Endothelial cell of umbilical vein (primary cell): ENCODE measurements at regions not wholly inside any gene's neighbourhood (a gene's known extent, or its start where the extent isn't known, plus 50 kb on each side); places are given as distances from the start of the nearest gene placed in this dataset.

Experiments
- BruUV-seq: library from RNA; stranded (reverse); fragments of 400-500 nt; replicated peaks from 2 replicates; lab custom pipeline; 2021; lab: Mats Ljungman, UMichigan
- CTCF ChIA-PET: fragments of 300-600, 350-600 bp; sonication (Branson Sonifier 250); formaldehyde crosslinking; loops from one replicate; lab custom pipeline; 2021; ENCODE audit warnings: antibody characterized with exemption, inconsistent platforms; lab: Charles Lee
- POLR2A ChIA-PET: fragments of 300-600, 350-600 bp; sonication (Branson Sonifier 250); formaldehyde crosslinking; loops from one replicate; lab custom pipeline; 2021; ENCODE audit warnings: antibody characterized with exemption, inconsistent platforms; lab: Charles Lee
- DNase-seq: peaks from one replicate; pipeline ENCODE4 v3.0.0-alpha.2; 2011; ENCODE audit warnings: low read depth, low spot score
- FAIRE-seq: peaks from 2 replicates; lab custom pipeline; 2011; peaks lifted over from hg19 to GRCh38; lab: Jason Lieb, UNC
- H2AFZ ChIP-seq: 2 replicates; pipeline ENCODE4 v1.6.0; 2012; ENCODE audit warnings: low read depth, low read length, control low read depth, inconsistent platforms
- H3K27ac ChIP-seq: 2 replicates; pipeline ENCODE4 v1.5.1; 2011; ENCODE audit warnings: low read depth, mild to moderate bottlenecking, control low read depth, low read length, moderate library complexity; ENCODE audit not compliant: insufficient read depth
- H3K27me3 ChIP-seq, 2 experiments: 2 replicates each; pipeline versions ENCODE4 v1.6.0 to v1.6.1; 2011; ENCODE audit warnings: low read length in 2 of 2, mixed read lengths in 1 of 2; ENCODE audit not compliant: control insufficient read depth in 2 of 2, insufficient read depth in 2 of 2
- H3K36me3 ChIP-seq, 2 experiments: 2 replicates in 1 of 2; 3 replicates in 1 of 2; pipeline ENCODE4 v1.5.1; 2011; ENCODE audit warnings: low read length in 2 of 2, mild to moderate bottlenecking in 1 of 2, moderate library complexity in 1 of 2; ENCODE audit not compliant: control insufficient read depth in 2 of 2, insufficient read depth in 2 of 2; ENCODE audit errors: extremely low read depth in 1 of 2
- H3K4me1 ChIP-seq: 3 replicates; pipeline ENCODE4 v1.5.1; 2011; ENCODE audit warnings: mild to moderate bottlenecking, low read length; ENCODE audit not compliant: control insufficient read depth, insufficient read depth; ENCODE audit errors: extremely low read depth
- H3K4me2 ChIP-seq: 2 replicates; pipeline ENCODE4 v1.6.1; 2011; ENCODE audit warnings: low read length, control low read depth, mixed read lengths; ENCODE audit not compliant: insufficient read depth
- H3K4me3 ChIP-seq, 3 experiments: fragments of 200-600 bp in 1 of 3; sonication (generic), shearing (Covaris generic) in 1 of 3; replicated peaks in 1 of 3; 2 replicates each; pipeline ENCODE4 v1.5.1; 2011 to 2016; ENCODE audit warnings: control low read depth in 3 of 3, low read length in 3 of 3, mild to moderate bottlenecking in 2 of 3, inconsistent platforms in 1 of 3, low read depth in 1 of 3, moderate library complexity in 1 of 3; ENCODE audit not compliant: insufficient read depth in 1 of 3
- H3K79me2 ChIP-seq: 2 replicates; pipeline ENCODE4 v1.6.0; 2012; ENCODE audit warnings: low read length, inconsistent platforms; ENCODE audit not compliant: control insufficient read depth, insufficient read depth
- H3K9ac ChIP-seq: replicated peaks from 2 replicates; pipeline ENCODE3; 2011; ENCODE audit warnings: low read length, control low read depth; ENCODE audit not compliant: insufficient read depth; ENCODE audit errors: extremely low read depth
- H3K9me1 ChIP-seq: replicated peaks from 3 replicates; pipeline ENCODE4 v1.6.0; 2011; ENCODE audit warnings: mild to moderate bottlenecking, low read length; ENCODE audit not compliant: control insufficient read depth, insufficient read depth; ENCODE audit errors: extremely low read depth
- H3K9me3 ChIP-seq: replicated peaks from 2 replicates; pipeline ENCODE4 v1.5.1; 2012; ENCODE audit warnings: low read length, inconsistent platforms; ENCODE audit not compliant: control insufficient read depth, insufficient read depth
- H4K20me1 ChIP-seq: replicated peaks from 2 replicates; pipeline ENCODE3; 2011; ENCODE audit warnings: mild to moderate bottlenecking, low read length; ENCODE audit not compliant: control insufficient read depth, insufficient read depth; ENCODE audit errors: extremely low read depth
- EZH2 ChIP-seq: IDR thresholded peaks from 2 replicates; pipeline ENCODE4 v1.6.1; 2012; ENCODE audit warnings: borderline replicate concordance, low read depth, mild to moderate bottlenecking, moderate library complexity, low read length, inconsistent platforms; ENCODE audit not compliant: severe bottlenecking
- FOS ChIP-seq: IDR thresholded peaks from 2 replicates; pipeline ENCODE4 v1.6.1; 2011; ENCODE audit warnings: mild to moderate bottlenecking, low read length, moderate library complexity, borderline replicate concordance; ENCODE audit not compliant: insufficient read depth
- GATA2 ChIP-seq: IDR thresholded peaks from 2 replicates; pipeline ENCODE4 v1.7.0; 2011; ENCODE audit warnings: low read depth, mild to moderate bottlenecking, moderate library complexity, mixed read lengths, low read length; ENCODE audit not compliant: insufficient read length, insufficient read depth
- MYC ChIP-seq: IDR thresholded peaks from one replicate; pipeline ENCODE4 v1.6.1; 2011; ENCODE audit warnings: mild to moderate bottlenecking, low read depth, low read length
- POLR2A ChIP-seq: IDR thresholded peaks from 2 replicates; pipeline ENCODE4 v1.6.1; 2012; ENCODE audit warnings: low read depth, mild to moderate bottlenecking, control low read depth, low read length
- dilution Hi-C: fragments of 300-500 bp; cut with MboI; formaldehyde crosslinking; loops from one replicate; pipeline ENCODE4 v1.15.0; 2019; ENCODE audit warnings: low sequenced_read_pairs; ENCODE audit not compliant: extremely low pct_ligation_motif_present
- intact Hi-C: fragments of 100-400 bp; cut with micrococcal nuclease; formaldehyde crosslinking; loops from one replicate; pipeline ENCODE4 v1.10.0; 2022
- TF ChIP-seq, protein P1 (sequence below): IDR thresholded peaks from 2 replicates; pipeline ENCODE4 v1.6.1; 2011; ENCODE audit not compliant: insufficient read depth, insufficient read length

DNA sequence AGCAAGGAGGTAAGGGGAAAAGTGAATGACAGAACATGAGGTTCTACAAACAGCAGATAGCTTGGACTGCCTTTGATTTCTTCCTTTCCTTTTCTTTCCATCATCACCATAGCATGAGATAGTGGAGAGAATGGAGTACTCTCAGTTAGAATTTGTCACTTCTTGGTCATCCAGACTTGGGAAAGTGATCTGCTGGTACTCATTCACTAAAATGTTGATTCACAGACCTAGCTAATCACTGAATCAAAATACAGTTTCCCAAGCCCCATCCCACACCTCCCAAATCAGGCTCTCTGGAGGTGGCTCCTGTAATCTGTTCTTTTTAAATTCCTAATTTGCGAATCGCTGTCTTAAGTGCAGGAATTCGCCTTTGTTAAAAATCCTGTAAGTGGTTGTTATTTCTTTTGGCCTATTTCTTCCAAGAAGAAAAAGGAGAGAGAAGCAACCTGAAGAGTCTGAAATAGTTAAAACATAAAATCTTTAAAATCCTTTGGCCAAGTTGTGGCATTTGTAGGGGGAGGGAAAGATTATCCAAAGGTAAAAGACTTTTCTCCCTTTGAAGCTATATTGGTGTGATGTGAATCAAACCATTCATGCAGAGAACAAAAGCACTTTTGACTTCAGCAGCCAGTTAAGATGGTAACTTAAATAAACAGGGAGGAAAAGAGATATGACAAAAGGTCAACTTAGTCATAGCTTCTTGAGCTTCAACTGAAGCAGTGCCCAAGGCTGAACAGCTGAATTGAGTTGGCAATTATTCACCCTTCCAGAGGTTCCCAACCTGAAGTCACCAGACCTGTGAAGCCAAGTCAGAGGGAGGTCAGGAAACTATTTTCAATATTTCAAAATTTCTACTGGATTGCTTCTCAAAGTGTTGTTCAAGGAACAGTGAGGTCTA lies 255.1 kb upstream of the KRR1 start:
- BruUV-seq: no TSS peak
- H2AFZ ChIP-seq: no peak overlapping the region
- intact Hi-C loops: no loop called here

More for the DNA sequence above, 255.1 kb upstream of the KRR1 start:
- POLR2A ChIA-PET: interaction anchor here (1.3 kb wide), 1 partner anchor 264 kb away, joined by 4 read pairs; the partner anchor contains the start of gene PHLDA1
- Histone ChIP-seq H3K9me1 (no peaks in the 10 kb centered on the region), H4K20me1 (no peaks in the 10 kb centered on the region), H3K9ac (no peak overlapping the region), H3K27me3 (no peaks in the 10 kb centered on the region), H3K9me3 (no peaks in the 10 kb centered on the region), H3K4me3 (no peak overlapping the region), H3K4me1 (peaks cover 9% of the 10 kb centered on the region), H3K36me3 (no peaks in the 10 kb centered on the region), H3K27ac (no peak overlapping the region), H3K79me2 (no peaks in the 10 kb centered on the region), H3K4me2 (peak overlapping the region; percentile 2)
- dilution Hi-C loops: no loop called here
- peak; percentile 67 for DNase-seq
- FAIRE-seq: peak; percentile 68
- TF ChIP-seq EZH2 (no peak), POLR2A (no peak), GATA2 (peak; percentile 69), MYC (no peak), FOS (peak; percentile 69)
- TF ChIP-seq, protein P1, sequence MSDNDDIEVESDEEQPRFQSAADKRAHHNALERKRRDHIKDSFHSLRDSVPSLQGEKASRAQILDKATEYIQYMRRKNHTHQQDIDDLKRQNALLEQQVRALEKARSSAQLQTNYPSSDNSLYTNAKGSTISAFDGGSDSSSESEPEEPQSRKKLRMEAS: no peak
- CTCF ChIA-PET: interaction anchor here (0.9 to 2.9 kb wide), 4 partner anchors 14 to 102 kb away, joined by 3 to 9 read pairs (median 5); no protein-coding TSS in a partner anchor
